ENCODE measurements at regions not wholly inside any gene's neighbourhood (a gene's known extent, or its start where the extent isn't known, plus 50 kb on each side); places are given as distances from the start of the nearest gene placed in this dataset.

DNA sequence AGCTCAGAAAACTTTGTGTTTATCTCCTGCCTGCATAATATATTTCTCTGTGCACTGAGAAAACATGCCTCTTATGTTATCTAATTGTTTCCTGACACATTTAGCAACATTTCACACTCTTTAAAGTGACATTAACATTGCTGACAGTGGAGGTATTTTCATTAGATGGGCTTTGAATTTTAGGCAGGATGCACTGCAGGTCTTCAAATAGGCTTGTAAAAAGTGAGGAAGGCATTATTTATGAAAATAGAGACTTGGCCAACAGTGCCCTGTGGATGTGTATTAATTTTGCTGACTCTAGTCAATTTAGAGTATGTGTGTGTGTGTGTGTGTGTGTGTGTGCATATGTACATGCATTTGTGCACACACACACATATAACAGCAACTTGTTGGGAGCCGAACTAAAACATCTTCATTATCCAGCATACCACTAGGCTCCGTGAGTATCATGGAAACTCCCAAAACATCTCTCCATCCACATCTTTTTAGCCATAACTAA, 429.5 kb upstream of the WWC1 start:
- no peak for FAIRE-seq
- no peaks in the 10 kb centered on the region for H3K79me2 ChIP-seq (ENCODE audit: control insufficient read depth, insufficient read depth, low read length)
- in situ Hi-C loops (cut with MboI): no loop called here
- whole genome bisulfite sequencing (ENCODE audit: insufficient coverage, insufficient replicate concordance, low lambda C conversion rate, missing lambda C conversion rate): 76% methylated on average over 2 of the region's 2 CpGs
- H3K4me2 ChIP-seq (ENCODE audit: control insufficient read depth, insufficient read depth): no peak overlapping the region
- no peak overlapping the region for H3K27ac ChIP-seq (ENCODE audit: control insufficient read depth, insufficient read depth)
- H3K9ac ChIP-seq (ENCODE audit: control insufficient read depth, insufficient read depth, low read length): no peak overlapping the region
- DNase-seq (ENCODE audit: low read depth, low spot score): no peak
- ChIA-PET POLR2A (no interaction called here), RAD21 (ENCODE audit: unreplicated experiment) (no interaction called here), SMC1A (ENCODE audit: uncharacterized antibody, unreplicated experiment) (no interaction called here), CTCF (no interaction called here)
- H4K20me1 ChIP-seq (ENCODE audit: control insufficient read depth, insufficient read depth): no peaks in the 10 kb centered on the region
- no peaks in the 10 kb centered on the region for H3K4me1 ChIP-seq (ENCODE audit: control insufficient read depth, insufficient read depth, low read length)
- no peaks in the 10 kb centered on the region for H3K9me3 ChIP-seq (replicated peaks; ENCODE audit: control insufficient read depth, insufficient read depth, low read length)
- no peak overlapping the region for H2AFZ ChIP-seq (ENCODE audit: control insufficient read depth, low read depth, low read length)
- ATAC-seq: no peak
- H3K4me3 ChIP-seq: no peak overlapping the region
- no peaks in the 10 kb centered on the region for H3K27me3 ChIP-seq (replicated peaks in 1 of 2; ENCODE audit: control insufficient read depth in 2 of 2, insufficient read depth in 2 of 2, low read length in 1 of 2)
- no TSS peak for BruUV-seq (replicated peaks)
- intact Hi-C loops (cut with micrococcal nuclease; ENCODE audit: unreplicated experiment): no loop called here
- H3K36me3 ChIP-seq (ENCODE audit: control insufficient read depth in 2 of 2, insufficient read depth in 2 of 2, low read length in 1 of 2): no peaks in the 10 kb centered on the region
- TF ChIP-seq ESRRA (IDR thresholded peaks at IDR 0.05; ENCODE audit: low read length) (no peak), IKZF2 (IDR thresholded peaks at IDR 0.05) (no peak), PAX5 (IDR thresholded peaks at IDR 0.05; ENCODE audit: borderline replicate concordance, low read depth, low read length) (no peak), EP300 (IDR thresholded peaks at IDR 0.05; ENCODE audit: borderline replicate concordance in 1 of 2, control insufficient read depth in 1 of 2, low read depth in 2 of 2, low read length in 2 of 2) (no peak), ZNF24 (IDR thresholded peaks at IDR 0.05) (no peak), PKNOX1 (IDR thresholded peaks at IDR 0.05) (no peak), GATAD2B (conservative IDR thresholded peaks at IDR 0.05; ENCODE audit: low read depth) (no peak), ZBTB33 (IDR thresholded peaks at IDR 0.05) (no peak), MLLT1 (IDR thresholded peaks at IDR 0.05) (no peak), SUPT20H (IDR thresholded peaks at IDR 0.05; ENCODE audit: borderline replicate concordance, control insufficient read depth, low read depth, low read length) (no peak), ZZZ3 (IDR thresholded peaks at IDR 0.05; ENCODE audit: control insufficient read depth, insufficient read length, low read depth) (no peak), HDAC6 (IDR thresholded peaks at IDR 0.05; ENCODE audit: unreplicated experiment) (no peak), ZNF274 (IDR thresholded peaks at IDR 0.05; ENCODE audit: insufficient read depth, insufficient read length) (no peak)
- TF ChIP-seq, protein P1, sequence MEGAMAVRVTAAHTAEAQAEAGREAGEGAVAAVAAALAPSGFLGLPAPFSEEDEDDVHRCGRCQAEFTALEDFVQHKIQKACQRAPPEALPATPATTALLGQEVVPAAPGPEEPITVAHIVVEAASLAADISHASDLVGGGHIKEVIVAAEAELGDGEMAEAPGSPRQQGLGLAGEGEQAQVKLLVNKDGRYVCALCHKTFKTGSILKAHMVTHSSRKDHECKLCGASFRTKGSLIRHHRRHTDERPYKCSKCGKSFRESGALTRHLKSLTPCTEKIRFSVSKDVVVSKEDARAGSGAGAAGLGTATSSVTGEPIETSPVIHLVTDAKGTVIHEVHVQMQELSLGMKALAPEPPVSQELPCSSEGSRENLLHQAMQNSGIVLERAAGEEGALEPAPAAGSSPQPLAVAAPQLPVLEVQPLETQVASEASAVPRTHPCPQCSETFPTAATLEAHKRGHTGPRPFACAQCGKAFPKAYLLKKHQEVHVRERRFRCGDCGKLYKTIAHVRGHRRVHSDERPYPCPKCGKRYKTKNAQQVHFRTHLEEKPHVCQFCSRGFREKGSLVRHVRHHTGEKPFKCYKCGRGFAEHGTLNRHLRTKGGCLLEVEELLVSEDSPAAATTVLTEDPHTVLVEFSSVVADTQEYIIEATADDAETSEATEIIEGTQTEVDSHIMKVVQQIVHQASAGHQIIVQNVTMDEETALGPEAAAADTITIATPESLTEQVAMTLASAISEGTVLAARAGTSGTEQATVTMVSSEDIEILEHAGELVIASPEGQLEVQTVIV (IDR thresholded peaks at IDR 0.05; ENCODE audit: borderline replicate concordance, partially characterized antibody): no peak

Measured in GM12878 (cell line).